HG03565 (cell line): ENCODE measurements at regions not wholly inside any gene's neighbourhood (a gene's known extent, or its start where the extent isn't known, plus 50 kb on each side); places are given as distances from the start of the nearest gene placed in this dataset.

Source experiments
- ATAC-seq: cut with Tn5 transposase; IDR thresholded peaks from one replicate; pipeline ENCODE4 v1.9.1; 2021; ENCODE audit warnings: mild to moderate bottlenecking, moderate library complexity; ENCODE audit not compliant: unreplicated experiment

GRCh38 chr4:10949039-10949733 is 264.6 kb upstream of the CLNK start:
- ATAC-seq, result no peak

- ATAC-seq, result no peak
Measured at GRCh38 chr4:10947898-10948297, 263.3 kb upstream of the CLNK start.

- no peak for ATAC-seq
Measured at GRCh38 chr4:10944321-10944720, 259.8 kb upstream of the CLNK start.

GRCh38 chr4:10942156-10942555 is 257.6 kb upstream of the CLNK start:
- no peak for ATAC-seq

- no peak for ATAC-seq
Measured at GRCh38 chr4:10929818-10930217, 245.2 kb upstream of the CLNK start.

- no peak for ATAC-seq
Measured at GRCh38 chr4:10925996-10926395, 241.4 kb upstream of the CLNK start.

GRCh38 chr4:10924274-10924673 is 239.7 kb upstream of the CLNK start:
- ATAC-seq, result no peak

GRCh38 chr4:10917566-10917965 is 233.0 kb upstream of the CLNK start:
- ATAC-seq, result no peak

- ATAC-seq, result no peak
Measured at GRCh38 chr4:10898072-10898471, 213.5 kb upstream of the CLNK start.

- no peak for ATAC-seq
Measured at GRCh38 chr4:10897076-10897475, 212.5 kb upstream of the CLNK start.

GRCh38 chr4:10893395-10893794 is 208.8 kb upstream of the CLNK start:
- peak; percentile 68 for ATAC-seq

- no peak for ATAC-seq
Measured at GRCh38 chr4:10891866-10892265, 207.3 kb upstream of the CLNK start.

GRCh38 chr4:10889819-10890218 is 205.3 kb upstream of the CLNK start:
- ATAC-seq, result no peak

GRCh38 chr4:10879411-10880110 is 195.0 kb upstream of the CLNK start:
- ATAC-seq, result no peak

- ATAC-seq, result no peak
Measured at GRCh38 chr4:10878861-10879260, 194.3 kb upstream of the CLNK start.

GRCh38 chr4:10877076-10877475 is 192.5 kb upstream of the CLNK start:
- ATAC-seq, result no peak

GRCh38 chr4:10875144-10875799 is 190.7 kb upstream of the CLNK start:
- no peak for ATAC-seq

GRCh38 chr4:10873809-10874208 is 189.2 kb upstream of the CLNK start:
- no peak for ATAC-seq

GRCh38 chr4:10872833-10873517 is 188.4 kb upstream of the CLNK start:
- no peak for ATAC-seq

- ATAC-seq, result no peak
Measured at GRCh38 chr4:10866666-10867065, 182.1 kb upstream of the CLNK start.

GRCh38 chr4:10861036-10861435 is 176.5 kb upstream of the CLNK start:
- ATAC-seq, result no peak
